Left renal pelvis (tissue), 4 donors: ENCODE measurements at regions not wholly inside any gene's neighbourhood (a gene's known extent, or its start where the extent isn't known, plus 50 kb on each side); places are given as distances from the start of the nearest gene placed in this dataset.
"Not testable (repeated sequence)": the region's sequence is repeated elsewhere in the genome, so short reads cannot be mapped to it uniquely, and the experiment has no call there.

Experiments
- DNase-seq, 4 donors: peaks; one replicate each; pipeline ENCODE4 v3.0.0-alpha.2; 2013; ENCODE audit warnings: low read depth in 4 of 4, low spot score in 3 of 4

DNA sequence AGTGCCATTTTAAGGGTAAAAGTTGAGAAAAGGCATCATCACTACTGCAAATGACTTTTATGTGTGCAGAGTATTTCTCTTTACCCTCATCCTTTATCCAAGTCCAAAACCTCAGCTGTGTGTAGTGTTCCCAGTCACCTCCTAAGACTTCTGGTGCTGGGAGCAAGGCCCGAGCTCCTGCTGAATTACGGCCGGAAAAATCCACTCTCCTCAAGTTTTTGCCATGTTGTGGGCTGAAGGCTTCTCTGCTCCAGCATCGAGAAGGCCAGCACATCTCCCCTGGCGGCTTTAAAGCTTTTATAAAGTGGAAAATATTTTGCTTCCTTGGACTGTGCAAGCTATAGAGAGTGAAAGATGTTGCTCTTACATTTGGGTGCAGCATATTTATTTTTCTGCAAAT, 153.2 kb upstream of the THBS2 start:
- no peak for DNase-seq

- no peak for DNase-seq
These were observed 152.4 kb upstream of the THBS2 start for GRCh38 chr6:169406034-169406433.

DNA sequence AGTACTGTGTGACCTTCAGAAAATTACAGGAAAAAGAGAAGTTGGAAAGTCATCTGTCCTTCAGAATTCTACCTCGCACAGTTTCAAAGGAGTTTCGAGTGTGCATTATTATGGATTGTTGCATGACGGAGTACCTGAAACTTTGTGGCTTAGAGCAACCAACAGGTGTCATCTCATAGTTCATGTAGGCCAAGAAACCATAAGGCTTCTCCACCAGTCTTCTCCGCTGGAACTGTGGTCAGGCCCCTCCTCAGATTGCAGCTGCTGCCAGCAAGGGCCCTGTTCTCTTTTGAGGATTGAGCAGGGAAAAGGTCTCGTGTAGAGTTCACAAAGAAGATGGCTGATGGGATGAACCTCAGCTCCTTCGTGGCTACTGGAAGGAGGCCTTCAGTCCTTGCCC, 151.2 kb upstream of the THBS2 start:
- DNase-seq = no peak

DNA sequence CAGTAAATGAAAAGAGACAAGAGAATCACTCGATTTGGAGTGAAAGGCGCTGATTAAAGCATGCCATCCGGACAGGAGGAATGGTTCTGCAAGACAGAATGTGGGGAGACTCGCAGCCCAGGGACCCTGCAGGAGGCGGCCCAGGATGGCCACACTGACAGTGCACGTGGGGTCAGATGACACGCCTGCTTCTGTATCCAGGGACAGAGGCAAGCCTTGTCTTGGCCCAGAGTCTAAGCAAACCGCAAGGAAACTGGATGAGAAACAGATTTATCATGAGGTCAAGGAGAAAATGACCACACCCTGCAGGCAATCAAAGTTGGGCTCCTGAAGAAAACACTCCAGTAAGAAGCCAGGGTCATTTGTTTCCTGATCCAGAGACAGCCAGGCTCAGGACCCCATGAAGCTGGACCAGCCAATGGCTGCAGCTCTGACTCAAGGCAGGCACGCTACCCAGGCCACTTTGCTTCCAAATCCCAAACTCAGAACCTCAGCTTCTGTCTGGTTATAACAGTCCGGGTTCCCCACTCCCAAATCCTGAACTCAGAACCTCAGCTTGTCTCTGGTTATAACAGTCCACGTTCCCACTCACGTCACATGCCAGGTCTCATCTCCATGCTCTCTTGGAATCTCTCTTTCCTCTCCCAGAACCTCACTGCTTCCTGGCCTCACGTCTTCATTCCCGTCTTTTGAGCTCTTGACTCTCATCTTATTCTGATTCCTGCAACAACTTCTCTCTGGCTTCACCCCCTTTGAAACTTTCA, 144.9 kb upstream of the THBS2 start:
- DNase-seq = no peak

GRCh38 chr6:169397684-169398083, 144.0 kb upstream of the THBS2 start:
- DNase-seq = no peak

GRCh38 chr6:169396554-169397163, 143.0 kb upstream of the THBS2 start:
- no peak for DNase-seq

DNA sequence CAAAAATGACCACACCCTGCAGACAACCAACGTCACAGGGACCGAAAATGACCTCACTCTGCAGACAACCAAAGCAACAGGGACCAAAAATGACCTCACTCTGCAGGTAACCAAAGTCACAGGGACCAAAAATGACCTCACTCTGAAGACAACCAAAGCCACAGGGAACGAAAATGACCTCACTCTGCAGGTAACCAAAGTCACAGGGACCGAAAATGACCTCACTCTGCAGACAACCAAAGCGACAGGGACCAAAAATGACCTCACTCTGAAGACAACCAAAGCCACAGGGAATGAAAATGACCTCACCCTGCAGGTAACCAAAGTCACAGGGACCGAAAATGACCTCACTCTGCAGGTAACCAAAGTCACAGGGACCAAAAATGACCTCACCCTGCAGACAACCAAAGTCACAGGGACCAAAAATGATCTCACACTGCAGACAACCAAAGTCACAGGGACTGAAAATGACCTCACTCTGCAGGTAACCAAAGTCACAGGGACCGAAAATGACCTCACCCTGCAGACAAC, 142.4 kb upstream of the THBS2 start:
- DNase-seq = not testable (repeated sequence)

DNA sequence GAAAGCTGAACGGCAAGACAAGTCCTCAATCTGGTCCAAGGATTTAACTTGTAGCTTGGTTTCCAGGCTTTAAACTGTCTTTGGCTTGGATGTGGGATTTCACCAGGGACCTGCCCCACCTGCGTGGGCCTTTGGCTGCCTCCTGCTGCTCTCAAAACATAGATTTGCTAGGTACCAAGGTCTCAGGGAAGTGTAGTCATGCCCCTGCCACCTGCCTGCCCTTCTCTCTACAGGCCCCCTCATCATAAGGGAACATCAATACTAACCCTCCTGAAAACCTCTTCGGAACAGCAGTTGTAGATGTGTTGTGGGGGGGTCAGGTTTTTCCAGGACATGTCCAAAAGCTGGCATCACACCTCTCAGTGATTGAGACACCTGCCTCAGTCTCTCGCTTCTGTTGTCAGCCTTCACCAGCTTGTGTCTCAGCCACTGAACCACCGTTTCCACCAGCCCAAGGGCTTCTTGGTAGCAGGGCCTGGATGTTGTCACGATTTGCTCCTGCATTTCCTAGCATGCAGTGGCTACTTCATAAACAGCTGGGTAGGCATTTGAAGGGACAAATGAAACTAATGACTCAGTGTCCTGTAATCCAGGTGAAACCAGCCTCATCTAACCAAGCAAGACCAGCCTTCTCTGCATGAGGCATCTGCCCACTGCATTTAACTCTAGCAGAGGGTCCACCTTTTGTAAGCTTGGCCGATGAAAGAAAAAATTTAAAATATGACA, 141.6 kb upstream of the THBS2 start:
- DNase-seq = no peak

- DNase-seq = no peak
These were observed 140.1 kb upstream of the THBS2 start for GRCh38 chr6:169393753-169394152.

DNA sequence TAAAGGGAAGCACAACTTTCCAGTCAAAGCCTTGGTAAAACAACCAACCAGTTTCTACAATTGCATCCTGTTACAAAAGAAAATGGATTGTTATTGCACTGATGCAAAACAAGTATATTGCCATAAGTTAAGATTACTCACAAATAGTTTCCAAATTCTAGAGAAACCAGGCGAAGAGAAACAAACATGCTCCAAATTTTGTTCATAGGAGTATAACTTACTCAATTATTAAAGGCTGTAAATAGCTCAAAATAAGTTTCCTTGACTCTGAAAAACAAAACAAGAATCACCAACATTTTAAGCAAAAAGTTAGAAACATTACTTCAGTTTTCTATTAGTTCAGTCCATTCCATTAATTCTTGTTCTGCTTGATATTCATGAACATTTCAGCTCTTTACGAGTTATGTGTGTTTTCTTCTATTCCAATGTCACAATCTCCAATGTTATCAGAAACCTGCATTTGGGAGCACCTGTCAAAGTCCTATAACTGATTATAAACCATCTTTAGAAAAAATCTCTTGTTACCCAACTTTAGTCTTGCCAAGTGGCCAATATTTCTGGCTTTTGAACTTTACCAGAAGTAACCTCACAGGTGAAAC, 137.9 kb upstream of the THBS2 start:
- no peak for DNase-seq

DNA sequence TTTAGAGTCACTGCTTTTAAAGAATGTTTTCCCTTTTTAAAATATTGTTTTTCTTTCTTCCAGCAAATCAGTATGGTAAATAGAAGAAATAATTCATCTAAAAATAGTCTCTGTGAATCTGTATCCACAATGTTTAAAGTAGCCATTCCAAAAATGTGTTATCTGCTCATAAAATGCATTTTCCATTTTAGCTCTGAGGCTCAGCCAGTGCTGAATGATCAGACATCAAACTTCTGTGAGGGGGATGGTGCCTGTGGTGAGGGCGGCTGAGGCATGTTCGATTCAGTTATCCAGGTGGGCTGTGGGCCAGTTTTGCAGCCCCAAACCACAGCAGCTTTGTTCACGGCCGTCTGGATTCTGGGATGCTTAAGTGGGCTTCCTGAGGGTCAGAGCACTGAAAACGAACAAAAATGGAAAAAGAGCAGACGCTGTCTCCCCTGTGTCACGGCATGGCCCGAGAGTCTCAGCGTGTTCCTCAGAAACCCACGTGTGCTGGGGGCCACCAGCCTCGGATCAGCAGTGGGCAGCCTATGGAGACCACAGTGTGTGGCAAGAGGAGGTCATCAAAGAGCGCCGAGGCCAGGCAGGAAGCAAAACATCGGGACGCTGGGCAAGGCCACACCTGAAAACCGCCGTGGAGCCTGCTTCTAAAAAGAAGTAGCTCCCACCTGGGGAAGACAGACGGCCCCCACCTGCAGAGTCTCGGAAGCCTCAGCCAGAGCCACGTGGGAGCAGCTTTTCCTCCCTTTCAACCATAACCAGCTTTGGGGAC, 134.9 kb upstream of the THBS2 start:
- DNase-seq = no peak

- DNase-seq = no peak
These were observed 134.2 kb upstream of the THBS2 start for GRCh38 chr6:169387809-169388383.

- no peak for DNase-seq
These were observed 132.9 kb upstream of the THBS2 start for GRCh38 chr6:169386411-169387057.

- no peak for DNase-seq
These were observed 131.7 kb upstream of the THBS2 start for GRCh38 chr6:169385237-169385880.

DNA sequence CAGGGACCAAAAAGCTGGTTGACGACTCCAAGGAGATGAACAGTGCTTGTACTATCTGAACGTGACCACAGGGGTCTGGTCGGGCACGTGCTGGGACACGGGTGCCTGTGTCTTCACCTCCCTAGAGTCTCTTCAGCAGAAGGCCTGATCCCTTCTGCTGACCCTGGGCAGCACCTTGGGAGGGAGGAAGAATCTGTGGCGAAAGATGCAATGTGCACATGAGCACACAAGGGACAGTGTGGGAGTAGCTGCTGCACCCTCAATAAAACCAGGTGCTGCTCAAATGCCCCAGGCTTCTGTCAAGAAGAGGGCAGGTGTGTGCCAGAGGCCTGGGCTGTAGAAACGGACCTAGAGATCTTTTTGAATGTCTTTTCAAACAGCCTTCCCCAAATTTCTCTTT, 130.6 kb upstream of the THBS2 start:
- no peak for DNase-seq

DNA sequence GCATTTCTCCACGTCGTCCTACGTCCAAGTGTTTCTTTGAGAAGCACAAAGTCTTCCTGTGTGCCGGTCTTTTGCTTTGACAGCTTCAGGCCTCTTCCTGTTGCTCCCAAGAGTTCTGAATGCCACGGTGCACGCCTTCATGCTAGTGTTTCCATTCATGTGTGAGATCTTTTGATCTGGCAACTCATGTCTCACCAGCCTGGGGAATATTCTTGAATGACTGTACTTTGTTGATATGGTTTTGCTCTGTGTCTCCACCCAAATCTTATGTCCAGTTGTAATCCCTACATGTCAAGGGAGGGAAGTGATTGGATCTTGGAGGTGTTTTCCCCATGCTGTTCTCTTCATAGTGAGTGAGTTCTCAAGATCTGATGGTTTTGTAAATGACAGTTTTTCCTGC, 129.6 kb upstream of the THBS2 start:
- no peak for DNase-seq

DNA sequence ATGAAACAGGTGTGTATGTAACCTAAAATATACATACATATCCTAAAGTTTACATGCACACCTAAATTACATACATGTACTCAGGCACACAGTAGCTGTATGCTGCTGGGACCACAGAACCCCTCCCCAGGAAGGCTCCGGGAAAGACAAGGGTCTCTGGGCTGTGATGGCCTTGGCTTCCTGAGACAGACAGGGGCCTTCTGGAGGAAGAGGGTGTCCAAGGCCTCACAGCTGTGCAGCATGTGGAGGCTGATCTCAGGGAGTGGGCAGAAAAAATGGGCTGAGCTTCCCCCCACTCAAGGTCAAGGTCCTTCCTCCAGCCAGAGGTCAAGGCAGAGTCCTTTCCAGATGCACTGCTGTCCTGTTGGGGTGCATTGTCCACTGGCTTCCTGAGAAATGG, 129.1 kb upstream of the THBS2 start:
- no peak for DNase-seq

DNA sequence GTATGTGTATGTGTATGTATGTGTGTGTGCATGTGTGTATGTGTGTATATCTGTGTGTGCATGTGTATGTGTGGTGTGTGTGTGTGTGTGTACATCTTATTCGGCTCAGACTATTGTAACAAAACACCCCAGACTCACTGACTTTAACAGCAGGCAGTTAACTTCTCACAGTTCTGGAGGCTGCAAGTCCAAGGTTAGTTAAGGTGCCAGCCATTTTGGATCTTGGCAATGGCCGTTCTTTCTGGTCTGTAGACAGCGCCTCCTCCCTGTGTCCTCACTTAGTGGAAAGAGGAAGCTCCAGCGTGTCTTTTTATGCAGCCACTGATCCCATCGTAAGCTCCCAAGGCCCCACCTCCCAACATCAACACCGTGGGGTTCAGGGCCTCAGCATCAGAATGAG, 128.3 kb upstream of the THBS2 start:
- DNase-seq = no peak

DNA sequence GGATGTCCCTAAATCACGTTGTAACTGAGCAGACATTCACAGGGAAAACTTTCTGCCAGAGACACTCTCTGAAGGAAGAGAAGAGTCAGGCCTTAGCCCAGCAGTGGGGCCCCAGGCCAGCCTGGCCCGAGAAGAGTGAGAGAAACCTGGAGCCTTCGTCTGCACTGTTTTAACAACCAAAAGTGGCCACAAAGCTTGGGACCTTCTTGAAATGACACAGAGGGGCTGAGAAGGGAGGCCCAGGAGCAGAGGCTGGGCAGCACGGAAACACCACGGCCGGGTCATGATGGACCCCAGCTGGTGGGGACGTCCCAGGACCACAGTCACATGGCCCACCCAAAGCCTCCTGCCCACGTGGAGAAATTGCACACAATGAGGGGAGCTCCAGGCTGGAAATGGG, 126.8 kb upstream of the THBS2 start:
- DNase-seq = no peak
